GM19372 (cell line): ENCODE measurements at regions not wholly inside any gene's neighbourhood (a gene's known extent, or its start where the extent isn't known, plus 50 kb on each side); places are given as distances from the start of the nearest gene placed in this dataset.
"Not testable (repeated sequence)": the region's sequence is repeated elsewhere in the genome, so short reads cannot be mapped to it uniquely, and the experiment has no call there.

Experiments used
- ATAC-seq: cut with Tn5 transposase; IDR thresholded peaks from one replicate; pipeline ENCODE4 v1.9.1; 2021; ENCODE audit warnings: mild to moderate bottlenecking, low read depth, moderate library complexity; ENCODE audit not compliant: unreplicated experiment

GRCh38 chr1:192862271-192862670 is 53.4 kb downstream of the RGS2 start:
- ATAC-seq = no peak

GRCh38 chr1:192866241-192866868 is 57.5 kb downstream of the RGS2 start:
- ATAC-seq = no peak

- no peak for ATAC-seq
Measured at GRCh38 chr1:192867180-192867579, 58.3 kb downstream of the RGS2 start.

GRCh38 chr1:192869308-192869940 is 60.6 kb downstream of the RGS2 start:
- no peak for ATAC-seq

GRCh38 chr1:192872010-192872409 is 63.2 kb downstream of the RGS2 start:
- no peak for ATAC-seq

- no peak for ATAC-seq
Measured at GRCh38 chr1:192873836-192874235, 65.0 kb downstream of the RGS2 start.

- no peak for ATAC-seq
Measured at GRCh38 chr1:192876633-192877032, 67.8 kb downstream of the RGS2 start.

- no peak for ATAC-seq
Measured at GRCh38 chr1:192877283-192877886, 68.5 kb downstream of the RGS2 start.

GRCh38 chr1:192878249-192878648 is 69.4 kb downstream of the RGS2 start:
- ATAC-seq = no peak

- no peak for ATAC-seq
Measured at GRCh38 chr1:192879406-192879805, 70.6 kb downstream of the RGS2 start.

GRCh38 chr1:192880231-192880630 is 71.4 kb downstream of the RGS2 start:
- ATAC-seq = no peak

GRCh38 chr1:192884241-192884640 is 75.4 kb downstream of the RGS2 start:
- ATAC-seq = no peak

- not testable (repeated sequence) for ATAC-seq
Measured at GRCh38 chr1:192885387-192885786, 76.5 kb downstream of the RGS2 start.

- ATAC-seq = no peak
Measured at GRCh38 chr1:192887426-192887825, 78.6 kb downstream of the RGS2 start.

- ATAC-seq = no peak
Measured at GRCh38 chr1:192888574-192888973, 79.7 kb downstream of the RGS2 start.

GRCh38 chr1:192889082-192889481 is 80.2 kb downstream of the RGS2 start:
- no peak for ATAC-seq

- ATAC-seq = no peak
Measured at GRCh38 chr1:192890134-192890533, 81.3 kb downstream of the RGS2 start.

GRCh38 chr1:192892934-192893333 is 84.1 kb downstream of the RGS2 start:
- ATAC-seq = no peak

- ATAC-seq = not testable (repeated sequence)
Measured at GRCh38 chr1:192895487-192895886, 86.6 kb downstream of the RGS2 start.

GRCh38 chr1:192896376-192896775 is 87.5 kb downstream of the RGS2 start:
- no peak for ATAC-seq

GRCh38 chr1:192901500-192901899 is 92.7 kb downstream of the RGS2 start:
- ATAC-seq = no peak

- ATAC-seq = no peak
Measured at GRCh38 chr1:192903142-192903541, 94.3 kb downstream of the RGS2 start.
